ENCODE measurements at regions not wholly inside any gene's neighbourhood (a gene's known extent, or its start where the extent isn't known, plus 50 kb on each side); places are given as distances from the start of the nearest gene placed in this dataset.
"Not testable (repeated sequence)": the region's sequence is repeated elsewhere in the genome, so short reads cannot be mapped to it uniquely, and the experiment has no call there.

GRCh38 chr4:9718246-9718939 lies 63.0 kb upstream of the DRD5 start:
- not testable (repeated sequence) for H3K27me3 ChIP-seq, H3K4me3 ChIP-seq, H3K36me3 ChIP-seq, H3K9me3 ChIP-seq, DNase-seq

- not testable (repeated sequence) for H3K36me3 ChIP-seq, H3K27me3 ChIP-seq, DNase-seq, H3K9me3 ChIP-seq, H3K4me3 ChIP-seq
These were observed 59.3 kb upstream of the DRD5 start for GRCh38 chr4:9722131-9722530.
